Kidney (tissue), 13 donors: ENCODE measurements at regions not wholly inside any gene's neighbourhood (a gene's known extent, or its start where the extent isn't known, plus 50 kb on each side); places are given as distances from the start of the nearest gene placed in this dataset.

Experiments used
- DNase-seq, 5 donors: peaks; one replicate each; pipeline ENCODE4 v3.0.0-alpha.2; 2013 to 2020
- FAIRE-seq: peaks from 2 replicates; lab custom pipeline; 2012; peaks lifted over from hg19 to GRCh38; lab: Jason Lieb, UNC
- H3K27ac ChIP-seq, 2 donors: one replicate each; pipeline ENCODE4 v1.7.0; 2013; ENCODE audit warnings: low read depth in 2 of 2, low read length in 2 of 2, inconsistent platforms in 1 of 2
- H3K27me3 ChIP-seq: one replicate; pipeline ENCODE4 v1.7.1; 2013; ENCODE audit warnings: low read length, inconsistent platforms; ENCODE audit not compliant: control insufficient read depth, insufficient read depth
- H3K36me3 ChIP-seq, 3 donors: one replicate each; pipeline versions ENCODE4 v1.7.0 to v1.7.1; 2013; ENCODE audit warnings: low read length in 3 of 3, control low read depth in 1 of 3, inconsistent platforms in 1 of 3; ENCODE audit not compliant: insufficient read depth in 3 of 3, control insufficient read depth in 2 of 3
- H3K4me1 ChIP-seq, 3 donors: one replicate each; pipeline versions ENCODE4 v1.7.0 to v1.7.1; 2013; ENCODE audit warnings: low read length in 3 of 3, inconsistent platforms in 1 of 3, low read depth in 1 of 3; ENCODE audit not compliant: control insufficient read depth in 2 of 3, insufficient read depth in 2 of 3
- H3K4me3 ChIP-seq, 3 donors: one replicate each; pipeline versions ENCODE4 v1.7.0 to v1.8.1; 2013; ENCODE audit warnings: low read length in 3 of 3, control low read depth in 1 of 3, inconsistent platforms in 1 of 3
- H3K9ac ChIP-seq, 3 donors: one replicate each; pipeline versions ENCODE4 v1.7.0 to v1.7.1; 2013; ENCODE audit warnings: low read length in 3 of 3, control low read depth in 1 of 3, inconsistent platforms in 1 of 3
- H3K9me3 ChIP-seq, 3 donors: one replicate each; pipeline versions ENCODE4 v1.7.0 to v1.7.1; 2013; ENCODE audit warnings: low read length in 3 of 3, control low read depth in 1 of 3, inconsistent platforms in 1 of 3; ENCODE audit not compliant: control insufficient read depth in 2 of 3, insufficient read depth in 1 of 3
- intact Hi-C: fragments of 100-400 bp; cut with DNase I; formaldehyde crosslinking; loops from one replicate; pipeline ENCODE4 v1.11.1; 2022
- TF ChIP-seq, protein P1 (sequence below): IDR thresholded peaks from 3 replicates; pipeline ENCODE4 v1.5.1; 2012; ENCODE audit warnings: mild to moderate bottlenecking, moderate library complexity, borderline replicate concordance; ENCODE audit not compliant: insufficient read depth; ENCODE audit errors: extremely low read depth
- donor health status: control.
- donor health status: control.
- donor health status: control.
- donor health status: control.
- donor health status: control.
- donor health status: DM: yes; HTN: yes; CAD: no.
- donor health status: Normal renal cell carcinoma (clear cell type).

DNA sequence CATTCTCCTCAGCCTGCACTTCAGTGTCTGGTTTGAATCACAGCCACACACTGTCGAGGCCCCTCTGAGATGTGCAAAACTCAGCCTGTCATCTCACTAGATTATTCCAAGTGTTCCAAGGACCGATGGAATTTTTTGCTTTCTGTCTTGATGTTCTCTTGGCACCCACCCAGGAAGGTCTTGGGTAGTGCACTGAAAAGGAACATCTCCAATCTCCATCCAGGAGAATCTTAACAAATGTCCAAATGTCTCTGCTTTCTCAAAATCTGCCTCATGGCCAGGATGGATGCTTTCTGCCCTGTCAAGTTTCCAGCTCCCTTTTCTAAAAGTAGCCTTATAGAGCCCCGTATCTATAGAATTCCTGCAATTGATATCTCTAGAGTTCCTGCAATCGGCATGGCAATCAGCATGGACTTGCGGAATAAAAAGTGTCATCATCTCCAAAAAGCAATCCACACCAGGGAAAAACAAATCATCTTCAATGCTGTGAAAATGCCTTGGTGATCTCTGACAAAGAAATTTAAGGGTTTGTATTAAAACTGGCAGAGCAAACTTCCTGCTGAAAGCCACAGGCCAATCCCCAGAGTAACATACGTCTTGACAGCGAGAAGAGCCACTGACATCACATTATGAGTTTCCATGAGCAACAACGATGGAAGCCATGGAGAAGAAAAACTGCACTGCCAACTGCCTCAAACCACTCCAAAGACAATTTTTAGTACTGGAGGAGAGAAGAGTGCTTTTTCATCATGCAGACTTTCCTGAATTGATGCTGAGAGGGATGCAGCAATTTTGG is 215.3 kb upstream of the FAM9B start:
- FAIRE-seq: no peak
- H3K4me1 ChIP-seq: no peaks in the 10 kb centered on the region
- no peak for DNase-seq
- no peak overlapping the region for H3K4me3 ChIP-seq
- no peaks in the 10 kb centered on the region for H3K36me3 ChIP-seq
- intact Hi-C loops: no loop called here
- TF ChIP-seq, protein P1, sequence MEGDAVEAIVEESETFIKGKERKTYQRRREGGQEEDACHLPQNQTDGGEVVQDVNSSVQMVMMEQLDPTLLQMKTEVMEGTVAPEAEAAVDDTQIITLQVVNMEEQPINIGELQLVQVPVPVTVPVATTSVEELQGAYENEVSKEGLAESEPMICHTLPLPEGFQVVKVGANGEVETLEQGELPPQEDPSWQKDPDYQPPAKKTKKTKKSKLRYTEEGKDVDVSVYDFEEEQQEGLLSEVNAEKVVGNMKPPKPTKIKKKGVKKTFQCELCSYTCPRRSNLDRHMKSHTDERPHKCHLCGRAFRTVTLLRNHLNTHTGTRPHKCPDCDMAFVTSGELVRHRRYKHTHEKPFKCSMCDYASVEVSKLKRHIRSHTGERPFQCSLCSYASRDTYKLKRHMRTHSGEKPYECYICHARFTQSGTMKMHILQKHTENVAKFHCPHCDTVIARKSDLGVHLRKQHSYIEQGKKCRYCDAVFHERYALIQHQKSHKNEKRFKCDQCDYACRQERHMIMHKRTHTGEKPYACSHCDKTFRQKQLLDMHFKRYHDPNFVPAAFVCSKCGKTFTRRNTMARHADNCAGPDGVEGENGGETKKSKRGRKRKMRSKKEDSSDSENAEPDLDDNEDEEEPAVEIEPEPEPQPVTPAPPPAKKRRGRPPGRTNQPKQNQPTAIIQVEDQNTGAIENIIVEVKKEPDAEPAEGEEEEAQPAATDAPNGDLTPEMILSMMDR: no peak
- no peak overlapping the region for H3K9ac ChIP-seq
- H3K9me3 ChIP-seq: no peaks in the 10 kb centered on the region
- H3K27ac ChIP-seq: no peak overlapping the region
- no peaks in the 10 kb centered on the region for H3K27me3 ChIP-seq

DNA sequence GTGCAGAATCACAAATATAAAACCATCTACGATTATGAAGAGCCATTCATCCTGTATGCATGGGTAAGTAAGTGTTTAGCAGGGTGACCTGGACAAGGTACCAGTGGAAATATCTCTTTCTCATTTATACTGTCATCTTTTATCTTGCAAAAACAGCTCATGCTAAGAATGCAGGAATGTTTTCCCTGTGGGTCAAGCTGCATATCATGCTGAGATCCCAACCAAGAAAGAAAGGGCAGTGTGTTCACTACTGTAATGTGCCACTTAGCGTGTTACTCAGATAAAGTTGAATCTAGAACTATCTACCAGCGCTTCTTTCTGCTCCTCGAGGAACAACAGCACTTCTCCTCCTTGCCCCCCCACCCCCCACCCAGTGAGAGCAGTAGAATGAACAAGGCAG is 212.7 kb upstream of the TBL1X start:
- Histone ChIP-seq H3K27me3 (no peaks in the 10 kb centered on the region), H3K9ac (no peak overlapping the region), H3K36me3 (no peaks in the 10 kb centered on the region), H3K9me3 (no peaks in the 10 kb centered on the region), H3K4me3 (no peak overlapping the region), H3K27ac (no peak overlapping the region), H3K4me1 (no peaks in the 10 kb centered on the region)
- TF ChIP-seq, protein P1: no peak
- intact Hi-C loops: no loop called here
- no peak for FAIRE-seq
- DNase-seq: no peak

GRCh38 chrX:9253211-9253610 is 211.6 kb upstream of the TBL1X start:
- FAIRE-seq (no peak), DNase-seq (no peak)
- TF ChIP-seq, protein P1: no peak
- no peak overlapping the region for H3K9ac ChIP-seq
- intact Hi-C loops: no loop called here
- H3K9me3 ChIP-seq: no peaks in the 10 kb centered on the region
- no peak overlapping the region for H3K27ac ChIP-seq
- H3K4me3 ChIP-seq: no peak overlapping the region
- H3K4me1 ChIP-seq: no peaks in the 10 kb centered on the region
- H3K36me3 ChIP-seq: no peaks in the 10 kb centered on the region
- no peaks in the 10 kb centered on the region for H3K27me3 ChIP-seq
